ENCODE measurements at regions not wholly inside any gene's neighbourhood (a gene's known extent, or its start where the extent isn't known, plus 50 kb on each side); places are given as distances from the start of the nearest gene placed in this dataset.
A peak's percentile ranks its signal among the peaks of the same experiment; 100 is the strongest.
"Not testable (repeated sequence)": the region's sequence is repeated elsewhere in the genome, so short reads cannot be mapped to it uniquely, and the experiment has no call there.

GRCh38 chr18:42298759-42299675, 344.0 kb downstream of the PIK3C3 start:
- Histone ChIP-seq H3K4me3 (no peak overlapping the region), H3K27ac (peak overlapping the region in 4 of 21 experiments; percentile 48 to 62 (median 53))

- Histone ChIP-seq H3K4me3 (no peak overlapping the region), H3K27ac (no peak overlapping the region)
Measured at GRCh38 chr18:42305869-42306593, 351.0 kb downstream of the PIK3C3 start.

- Histone ChIP-seq H3K27ac (no peak overlapping the region), H3K4me3 (no peak overlapping the region)
Measured at GRCh38 chr18:42306594-42306980, 351.6 kb downstream of the PIK3C3 start.

GRCh38 chr18:42310956-42311355, 355.9 kb downstream of the PIK3C3 start:
- Histone ChIP-seq H3K27ac (no peak overlapping the region), H3K4me3 (no peak overlapping the region)

- Histone ChIP-seq H3K4me3 (no peak overlapping the region), H3K27ac (no peak overlapping the region)
Measured at GRCh38 chr18:42326752-42327151, 371.7 kb downstream of the PIK3C3 start.

- no peak overlapping the region for H3K27ac ChIP-seq
- H3K4me3 ChIP-seq = no peak overlapping the region
Measured at GRCh38 chr18:42328931-42329330, 373.9 kb downstream of the PIK3C3 start.

- no peak overlapping the region for H3K4me3 ChIP-seq
- no peak overlapping the region for H3K27ac ChIP-seq
Measured at GRCh38 chr18:42330296-42330695, 375.3 kb downstream of the PIK3C3 start.

- Histone ChIP-seq H3K27ac (no peak overlapping the region), H3K4me3 (no peak overlapping the region)
Measured at GRCh38 chr18:42333558-42333957, 378.5 kb downstream of the PIK3C3 start.

GRCh38 chr18:42334931-42335330, 379.9 kb downstream of the PIK3C3 start:
- Histone ChIP-seq H3K4me3 (no peak overlapping the region), H3K27ac (no peak overlapping the region)

- no peak overlapping the region for H3K27ac ChIP-seq
- H3K4me3 ChIP-seq = no peak overlapping the region
Measured at GRCh38 chr18:42336139-42336538, 381.1 kb downstream of the PIK3C3 start.

GRCh38 chr18:42337337-42337736, 382.3 kb downstream of the PIK3C3 start:
- H3K27ac ChIP-seq, H3K4me3 ChIP-seq: not testable (repeated sequence)

- Histone ChIP-seq H3K4me3 (no peak overlapping the region), H3K27ac (no peak overlapping the region)
Measured at GRCh38 chr18:42338683-42339082, 383.6 kb downstream of the PIK3C3 start.

GRCh38 chr18:42339372-42339771, 384.3 kb downstream of the PIK3C3 start:
- no peak overlapping the region for H3K4me3 ChIP-seq
- no peak overlapping the region for H3K27ac ChIP-seq

GRCh38 chr18:42340423-42341009, 385.5 kb downstream of the PIK3C3 start:
- Histone ChIP-seq H3K4me3 (no peak overlapping the region), H3K27ac (no peak overlapping the region)

- Histone ChIP-seq H3K4me3 (no peak overlapping the region), H3K27ac (no peak overlapping the region)
Measured at GRCh38 chr18:42341423-42341822, 386.4 kb downstream of the PIK3C3 start.

GRCh38 chr18:42348722-42349121, 393.7 kb downstream of the PIK3C3 start:
- Histone ChIP-seq H3K4me3 (no peak overlapping the region), H3K27ac (no peak overlapping the region)

GRCh38 chr18:42351455-42351854, 396.4 kb downstream of the PIK3C3 start:
- Histone ChIP-seq H3K4me3 (no peak overlapping the region), H3K27ac (no peak overlapping the region)

- H3K4me3 ChIP-seq = no peak overlapping the region
- no peak overlapping the region for H3K27ac ChIP-seq
Measured at GRCh38 chr18:42360716-42361115, 405.7 kb downstream of the PIK3C3 start.

GRCh38 chr18:42363446-42364441, 408.7 kb downstream of the PIK3C3 start:
- no peak overlapping the region for H3K4me3 ChIP-seq

More at GRCh38 chr18:42363446-42364441, 408.7 kb downstream of the PIK3C3 start:
- no peak overlapping the region for H3K27ac ChIP-seq
